ENCODE measurements at regions not wholly inside any gene's neighbourhood (a gene's known extent, or its start where the extent isn't known, plus 50 kb on each side); places are given as distances from the start of the nearest gene placed in this dataset.

DNA sequence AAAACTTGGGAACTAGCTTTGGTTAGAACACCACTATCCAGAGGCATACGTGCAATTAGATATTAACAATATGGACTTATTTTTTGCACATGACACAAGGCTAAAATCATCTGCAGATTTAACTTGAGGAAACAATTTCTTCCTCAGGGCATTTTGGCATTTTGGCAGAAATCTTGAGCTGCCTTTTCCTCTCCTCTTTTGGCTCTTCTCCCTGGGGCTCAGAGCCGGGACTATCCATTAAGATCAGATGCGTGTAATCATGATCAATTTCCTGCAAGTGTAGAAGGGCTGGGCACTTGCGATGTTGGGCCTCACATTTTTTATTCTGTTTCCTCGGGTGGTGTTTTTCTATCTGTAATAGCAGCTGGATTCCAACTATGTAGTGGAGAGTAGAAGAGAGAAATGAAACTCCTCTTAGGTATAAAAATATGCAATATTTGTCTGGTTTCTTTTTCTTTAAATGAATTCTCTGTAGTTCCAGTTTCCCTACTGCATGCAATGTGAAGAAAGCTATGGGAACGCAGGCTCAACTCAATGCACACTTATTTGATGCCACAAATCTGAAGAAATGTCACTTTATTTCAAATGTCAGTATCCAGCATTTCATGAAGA lies 1010.8 kb downstream of the FLRT2 start:
- no peaks in the 10 kb centered on the region for H3K4me1 ChIP-seq (ENCODE audit: insufficient read depth, low read length)
- no peak overlapping the region for H3K9ac ChIP-seq (ENCODE audit: low read depth, low read length)
- H3K36me3 ChIP-seq (ENCODE audit: insufficient read depth, low read length): no peaks in the 10 kb centered on the region
- no peaks in the 10 kb centered on the region for H3K9me3 ChIP-seq (ENCODE audit: control insufficient read depth, insufficient read depth, low read length)

DNA sequence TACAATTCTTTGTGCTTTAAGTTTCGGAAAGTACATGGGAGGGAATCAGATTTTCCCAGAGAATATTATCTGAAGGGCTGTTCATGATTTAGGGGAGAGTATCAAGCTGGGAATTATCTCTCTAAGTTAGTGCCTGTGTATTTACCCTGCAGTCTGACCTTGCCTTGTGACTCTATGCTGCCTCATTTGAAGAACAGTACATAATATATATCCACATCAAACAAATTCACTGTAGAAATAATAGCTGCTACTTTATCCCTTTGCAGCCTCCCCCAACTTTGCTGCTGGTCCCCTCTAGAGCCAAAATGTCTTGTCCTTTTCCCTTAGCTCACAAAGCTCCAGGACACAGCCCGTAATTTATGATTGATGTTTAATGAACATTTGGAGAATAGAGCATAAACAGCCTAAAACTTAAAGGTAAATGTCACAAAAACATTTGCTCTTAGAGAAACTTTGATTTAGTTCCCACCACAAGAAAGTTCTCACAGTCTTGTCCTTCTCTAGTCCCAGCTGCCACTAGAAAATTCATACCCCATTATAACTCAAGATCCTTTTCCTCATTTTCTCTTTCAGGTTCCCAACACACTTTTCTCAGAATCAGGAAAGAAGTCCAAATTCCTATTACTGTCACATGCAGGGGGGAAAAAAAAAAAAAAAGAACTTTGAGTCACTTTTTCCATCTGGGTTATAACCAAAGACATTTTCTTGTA lies 1009.6 kb downstream of the FLRT2 start:
- no peaks in the 10 kb centered on the region for H3K36me3 ChIP-seq (ENCODE audit: insufficient read depth, low read length)
- no peaks in the 10 kb centered on the region for H3K9me3 ChIP-seq (ENCODE audit: control insufficient read depth, insufficient read depth, low read length)
- no peak overlapping the region for H3K9ac ChIP-seq (ENCODE audit: low read depth, low read length)
- H3K4me1 ChIP-seq (ENCODE audit: insufficient read depth, low read length): no peaks in the 10 kb centered on the region

- H3K9ac ChIP-seq (ENCODE audit: low read depth, low read length): no peak overlapping the region
Observed at GRCh38 chr14:86533834-86534233, 1003.9 kb downstream of the FLRT2 start.

GRCh38 chr14:86532219-86532618 lies 1002.3 kb downstream of the FLRT2 start:
- Histone ChIP-seq H3K9me3 (ENCODE audit: control insufficient read depth, insufficient read depth, low read length) (no peaks in the 10 kb centered on the region), H3K4me1 (ENCODE audit: insufficient read depth, low read length) (no peaks in the 10 kb centered on the region), H3K9ac (ENCODE audit: low read depth, low read length) (no peak overlapping the region), H3K36me3 (ENCODE audit: insufficient read depth, low read length) (no peaks in the 10 kb centered on the region)

More at GRCh38 chr14:86533834-86534233, 1003.9 kb downstream of the FLRT2 start:
- no peaks in the 10 kb centered on the region for H3K9me3 ChIP-seq (ENCODE audit: control insufficient read depth, insufficient read depth, low read length)
- no peaks in the 10 kb centered on the region for H3K36me3 ChIP-seq (ENCODE audit: insufficient read depth, low read length)
- no peaks in the 10 kb centered on the region for H3K4me1 ChIP-seq (ENCODE audit: insufficient read depth, low read length)

- H3K4me1 ChIP-seq (ENCODE audit: insufficient read depth, low read length): no peaks in the 10 kb centered on the region
- H3K9ac ChIP-seq (ENCODE audit: low read depth, low read length): no peak overlapping the region
Observed at GRCh38 chr14:86530457-86530856, 1000.5 kb downstream of the FLRT2 start.

GRCh38 chr14:86527312-86527711 lies 997.4 kb downstream of the FLRT2 start:
- H3K4me1 ChIP-seq (ENCODE audit: insufficient read depth, low read length): no peaks in the 10 kb centered on the region
- no peaks in the 10 kb centered on the region for H3K9me3 ChIP-seq (ENCODE audit: control insufficient read depth, insufficient read depth, low read length)
- no peaks in the 10 kb centered on the region for H3K36me3 ChIP-seq (ENCODE audit: insufficient read depth, low read length)
- no peak overlapping the region for H3K9ac ChIP-seq (ENCODE audit: low read depth, low read length)

More at GRCh38 chr14:86530457-86530856, 1000.5 kb downstream of the FLRT2 start:
- H3K9me3 ChIP-seq (ENCODE audit: control insufficient read depth, insufficient read depth, low read length): no peaks in the 10 kb centered on the region
- no peaks in the 10 kb centered on the region for H3K36me3 ChIP-seq (ENCODE audit: insufficient read depth, low read length)

DNA sequence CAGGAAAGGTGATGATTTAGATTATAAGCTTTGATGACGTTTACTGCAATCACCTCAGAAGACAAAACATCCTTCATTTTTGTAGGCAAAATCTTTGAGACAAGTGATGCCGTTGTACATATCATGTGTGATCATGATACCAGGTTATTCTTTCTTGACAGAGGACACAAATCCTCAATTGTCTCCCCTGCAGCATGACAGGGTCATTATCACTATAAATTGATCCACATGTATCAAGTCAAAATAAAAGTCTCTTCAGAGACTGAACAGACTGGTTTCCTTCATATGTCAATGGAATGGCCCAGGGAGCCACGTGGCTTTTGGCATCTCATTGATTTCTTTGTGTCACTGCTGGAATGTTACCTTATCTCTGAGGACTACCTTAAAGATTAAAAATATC lies 995.7 kb downstream of the FLRT2 start:
- Histone ChIP-seq H3K9me3 (ENCODE audit: control insufficient read depth, insufficient read depth, low read length) (no peaks in the 10 kb centered on the region), H3K4me1 (ENCODE audit: insufficient read depth, low read length) (no peaks in the 10 kb centered on the region), H3K9ac (ENCODE audit: low read depth, low read length) (no peak overlapping the region), H3K36me3 (ENCODE audit: insufficient read depth, low read length) (no peaks in the 10 kb centered on the region)

- no peaks in the 10 kb centered on the region for H3K9me3 ChIP-seq (ENCODE audit: control insufficient read depth, insufficient read depth, low read length)
- no peak overlapping the region for H3K9ac ChIP-seq (ENCODE audit: low read depth, low read length)
- H3K36me3 ChIP-seq (ENCODE audit: insufficient read depth, low read length): no peaks in the 10 kb centered on the region
- H3K4me1 ChIP-seq (ENCODE audit: insufficient read depth, low read length): no peaks in the 10 kb centered on the region
Observed at GRCh38 chr14:86521843-86522242, 991.9 kb downstream of the FLRT2 start.

- H3K4me1 ChIP-seq (ENCODE audit: insufficient read depth, low read length): no peaks in the 10 kb centered on the region
- no peaks in the 10 kb centered on the region for H3K36me3 ChIP-seq (ENCODE audit: insufficient read depth, low read length)
- no peak overlapping the region for H3K9ac ChIP-seq (ENCODE audit: low read depth, low read length)
- no peaks in the 10 kb centered on the region for H3K9me3 ChIP-seq (ENCODE audit: control insufficient read depth, insufficient read depth, low read length)
Observed at GRCh38 chr14:86521031-86521730, 991.2 kb downstream of the FLRT2 start.

DNA sequence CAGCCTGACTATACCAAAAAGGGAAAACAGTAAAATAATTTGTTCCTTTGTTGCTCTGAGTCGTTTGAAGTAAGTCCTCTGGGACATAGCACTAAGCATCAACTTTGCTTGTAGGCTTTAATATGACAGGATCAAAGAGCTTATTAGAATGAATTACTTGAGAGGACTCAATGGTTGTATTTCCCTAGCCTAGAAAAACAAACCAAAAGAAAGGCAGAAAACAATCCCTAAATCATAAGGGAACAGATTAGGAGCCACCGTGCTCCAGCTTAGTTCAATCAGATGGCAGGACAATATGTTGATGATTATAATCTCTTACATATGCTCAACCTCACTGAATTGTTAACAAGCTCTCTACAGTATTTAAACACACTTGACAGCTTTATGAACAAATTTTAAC lies 988.4 kb downstream of the FLRT2 start:
- H3K9ac ChIP-seq (ENCODE audit: low read depth, low read length): no peak overlapping the region
- no peaks in the 10 kb centered on the region for H3K9me3 ChIP-seq (ENCODE audit: control insufficient read depth, insufficient read depth, low read length)

GRCh38 chr14:86515195-86515594 lies 985.3 kb downstream of the FLRT2 start:
- no peaks in the 10 kb centered on the region for H3K36me3 ChIP-seq (ENCODE audit: insufficient read depth, low read length)
- H3K9ac ChIP-seq (ENCODE audit: low read depth, low read length): no peak overlapping the region
- no peaks in the 10 kb centered on the region for H3K9me3 ChIP-seq (ENCODE audit: control insufficient read depth, insufficient read depth, low read length)
- no peaks in the 10 kb centered on the region for H3K4me1 ChIP-seq (ENCODE audit: insufficient read depth, low read length)

More for the DNA sequence above, 988.4 kb downstream of the FLRT2 start:
- Histone ChIP-seq H3K36me3 (ENCODE audit: insufficient read depth, low read length) (no peaks in the 10 kb centered on the region), H3K4me1 (ENCODE audit: insufficient read depth, low read length) (no peaks in the 10 kb centered on the region)

- Histone ChIP-seq H3K36me3 (ENCODE audit: insufficient read depth, low read length) (no peaks in the 10 kb centered on the region), H3K9me3 (ENCODE audit: control insufficient read depth, insufficient read depth, low read length) (no peaks in the 10 kb centered on the region), H3K4me1 (ENCODE audit: insufficient read depth, low read length) (no peaks in the 10 kb centered on the region), H3K9ac (ENCODE audit: low read depth, low read length) (no peak overlapping the region)
Observed at GRCh38 chr14:86513564-86513963, 983.6 kb downstream of the FLRT2 start.

GRCh38 chr14:86513056-86513455 lies 983.1 kb downstream of the FLRT2 start:
- H3K9me3 ChIP-seq (ENCODE audit: control insufficient read depth, insufficient read depth, low read length): no peaks in the 10 kb centered on the region
- H3K4me1 ChIP-seq (ENCODE audit: insufficient read depth, low read length): no peaks in the 10 kb centered on the region
- H3K36me3 ChIP-seq (ENCODE audit: insufficient read depth, low read length): no peaks in the 10 kb centered on the region
- no peak overlapping the region for H3K9ac ChIP-seq (ENCODE audit: low read depth, low read length)

DNA sequence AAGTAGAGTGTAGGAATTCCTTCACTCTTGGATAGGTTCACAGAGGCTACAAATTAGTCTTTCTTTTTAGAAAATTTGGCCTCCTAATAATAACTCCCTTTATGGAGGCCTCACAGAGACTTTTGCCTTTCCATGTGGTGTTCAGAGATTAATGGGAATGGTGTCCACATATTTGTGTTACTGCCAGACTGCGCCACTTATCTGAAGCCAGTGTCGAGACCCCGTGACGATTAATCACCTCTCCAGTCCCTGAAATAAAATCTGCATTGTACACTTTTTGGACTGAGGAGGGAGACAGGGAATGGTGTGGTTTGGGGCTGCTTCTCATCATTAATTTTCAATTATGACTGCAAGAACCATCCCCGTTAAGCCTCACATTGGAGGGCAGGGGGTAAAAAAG lies 980.5 kb downstream of the FLRT2 start:
- Histone ChIP-seq H3K36me3 (ENCODE audit: insufficient read depth, low read length) (no peaks in the 10 kb centered on the region), H3K9ac (ENCODE audit: low read depth, low read length) (no peak overlapping the region), H3K9me3 (ENCODE audit: control insufficient read depth, insufficient read depth, low read length) (no peaks in the 10 kb centered on the region), H3K4me1 (ENCODE audit: insufficient read depth, low read length) (no peaks in the 10 kb centered on the region)

- Histone ChIP-seq H3K9me3 (ENCODE audit: control insufficient read depth, insufficient read depth, low read length) (no peaks in the 10 kb centered on the region), H3K4me1 (ENCODE audit: insufficient read depth, low read length) (no peaks in the 10 kb centered on the region), H3K9ac (ENCODE audit: low read depth, low read length) (no peak overlapping the region), H3K36me3 (ENCODE audit: insufficient read depth, low read length) (no peaks in the 10 kb centered on the region)
Observed at GRCh38 chr14:86505808-86506207, 975.9 kb downstream of the FLRT2 start.

All from ES-I3 (cell line).